ENCODE measurements at regions not wholly inside any gene's neighbourhood (a gene's known extent, or its start where the extent isn't known, plus 50 kb on each side); places are given as distances from the start of the nearest gene placed in this dataset.

GRCh38 chr5:1666812-1667588 is 132.6 kb downstream of the MRPL36 start:
- peak; percentile 15 to 35 (median 25) for DNase-seq

GRCh38 chr5:1666221-1666620 is 133.4 kb downstream of the MRPL36 start:
- no peak for DNase-seq

- no peak for DNase-seq
These were observed 133.8 kb downstream of the MRPL36 start for GRCh38 chr5:1665803-1666202.

GRCh38 chr5:1665231-1665630 is 134.4 kb downstream of the MRPL36 start:
- no peak for DNase-seq

GRCh38 chr5:1663186-1663585 is 136.5 kb downstream of the MRPL36 start:
- no peak for DNase-seq

- DNase-seq, result no peak
These were observed 137.0 kb downstream of the MRPL36 start for GRCh38 chr5:1662559-1663085.

GRCh38 chr5:1661831-1662558 is 137.6 kb downstream of the MRPL36 start:
- DNase-seq, result no peak

- no peak for DNase-seq
These were observed 137.6 kb upstream of the LPCAT1 start for GRCh38 chr5:1661311-1661710.

- no peak for DNase-seq
These were observed 136.8 kb upstream of the LPCAT1 start for GRCh38 chr5:1660511-1660910.

GRCh38 chr5:1660001-1660400 is 136.2 kb upstream of the LPCAT1 start:
- no peak for DNase-seq

- no peak for DNase-seq
These were observed 135.6 kb upstream of the LPCAT1 start for GRCh38 chr5:1659100-1659981.

- no peak for DNase-seq
These were observed 134.9 kb upstream of the LPCAT1 start for GRCh38 chr5:1658665-1659064.

GRCh38 chr5:1657161-1657741 is 133.5 kb upstream of the LPCAT1 start:
- no peak for DNase-seq

GRCh38 chr5:1656271-1656975 is 132.7 kb upstream of the LPCAT1 start:
- DNase-seq, result no peak

- DNase-seq, result no peak
These were observed 131.9 kb upstream of the LPCAT1 start for GRCh38 chr5:1655496-1656270.

- DNase-seq, result no peak
These were observed 131.2 kb upstream of the LPCAT1 start for GRCh38 chr5:1654786-1655495.

GRCh38 chr5:1653698-1654651 is 130.2 kb upstream of the LPCAT1 start:
- DNase-seq, result peak in 2 of 3 donors; percentile 38 to 47

GRCh38 chr5:1652873-1653697 is 129.3 kb upstream of the LPCAT1 start:
- DNase-seq, result no peak
